B cell (primary cell): ENCODE measurements at regions not wholly inside any gene's neighbourhood (a gene's known extent, or its start where the extent isn't known, plus 50 kb on each side); places are given as distances from the start of the nearest gene placed in this dataset.

Experiments
- ATAC-seq: fragments of 200-7000 bp; cut with Tn5 transposase; one replicate; pipeline ENCODE4 v1.10.0; 2021; ENCODE audit warnings: low read depth, mild to moderate bottlenecking, moderate number of reproducible peaks, moderate library complexity
- CTCF ChIA-PET: fragments of 350-600 bp; sonication (Branson Sonifier 250); formaldehyde crosslinking; loops from one replicate; lab custom pipeline; 2021; ENCODE audit warnings: antibody characterized with exemption, inconsistent platforms; lab: Charles Lee
- POLR2A ChIA-PET: fragments of 350-600 bp; sonication (Branson Sonifier 250); formaldehyde crosslinking; loops from one replicate; lab custom pipeline; 2021; ENCODE audit warnings: antibody characterized with exemption; lab: Charles Lee
- DNase-seq: peaks from one replicate; pipeline ENCODE4 v3.0.0; 2013
- H2AFZ ChIP-seq: 2 replicates; pipeline ENCODE4 v1.6.1; 2012; ENCODE audit warnings: mild to moderate bottlenecking, low read depth, low read length; ENCODE audit not compliant: insufficient read depth, poor library complexity, severe bottlenecking
- H3K27ac ChIP-seq, 2 donors: 1 replicate in 1 of 2; 2 replicates in 1 of 2; pipeline ENCODE4 v1.5.1; 2012 to 2013; ENCODE audit warnings: low read length in 2 of 2, mild to moderate bottlenecking in 2 of 2, moderate library complexity in 1 of 2
- H3K27me3 ChIP-seq, 4 experiments: fragments of 200-600 bp in 1 of 4; sonication (generic) in 1 of 4; replicated peaks in 1 of 4; 1 replicate in 2 of 4; 2 replicates in 2 of 4; pipeline versions ENCODE4 v1.6.1 to v1.7.0; 2013 to 2016; ENCODE audit warnings: low read length in 3 of 4, mild to moderate bottlenecking in 2 of 4, mixed read lengths in 1 of 4, moderate library complexity in 1 of 4; ENCODE audit not compliant: insufficient read depth in 4 of 4, control insufficient read depth in 3 of 4; ENCODE audit errors: control extremely low read depth in 1 of 4
- H3K36me3 ChIP-seq, 2 experiments: replicated peaks in 1 of 2; 1 replicate in 1 of 2; 2 replicates in 1 of 2; pipeline versions ENCODE4 v1.6.1 to v1.7.1; 2013; ENCODE audit warnings: low read length in 1 of 2; ENCODE audit not compliant: insufficient read depth in 2 of 2, control insufficient read depth in 1 of 2; ENCODE audit errors: control extremely low read depth in 1 of 2, extremely low read depth in 1 of 2
- H3K4me1 ChIP-seq, 2 donors: fragments of 200-600 bp in 1 of 2; sonication (generic) in 1 of 2; 1 replicate in 1 of 2; 2 replicates in 1 of 2; pipeline versions ENCODE4 v1.5.1 to v1.6.1; 2013 to 2017; ENCODE audit warnings: low read length in 2 of 2; ENCODE audit not compliant: control insufficient read depth in 2 of 2, insufficient read depth in 2 of 2
- H3K4me2 ChIP-seq: replicated peaks from 2 replicates; pipeline ENCODE3; 2012; ENCODE audit warnings: mild to moderate bottlenecking, low read depth, low read length; ENCODE audit not compliant: poor library complexity, severe bottlenecking
- H3K4me3 ChIP-seq, 5 experiments: fragments of 200-600 bp in 1 of 5; sonication (generic) in 1 of 5; 1 replicate in 3 of 5; 2 replicates in 2 of 5; pipeline versions ENCODE4 v1.5.1 to v1.7.0; 2011 to 2016; ENCODE audit warnings: low read length in 4 of 5, mild to moderate bottlenecking in 4 of 5, low read depth in 2 of 5, control low read depth in 1 of 5, moderate library complexity in 1 of 5; ENCODE audit not compliant: insufficient read depth in 1 of 5; ENCODE audit errors: control extremely low read depth in 1 of 5, extremely low read depth in 1 of 5
- H3K79me2 ChIP-seq: fragments of 200-600 bp; sonication (generic); one replicate; pipeline ENCODE4 v1.6.0; 2016; ENCODE audit warnings: low read length; ENCODE audit not compliant: control insufficient read depth, insufficient read depth
- H3K9ac ChIP-seq: fragments of 200-600 bp; sonication (generic); 2 replicates; pipeline ENCODE4 v1.6.1; 2017; ENCODE audit warnings: mild to moderate bottlenecking, low read length, moderate library complexity
- H3K9me3 ChIP-seq, 3 donors: one replicate each; pipeline versions ENCODE4 v1.6.1 to v1.7.1; 2013; ENCODE audit warnings: low read length in 2 of 3; ENCODE audit not compliant: control insufficient read depth in 2 of 3, insufficient read depth in 1 of 3; ENCODE audit errors: control extremely low read depth in 1 of 3
- H4K20me1 ChIP-seq: 2 replicates; pipeline ENCODE4 v1.6.0; 2012; ENCODE audit warnings: mild to moderate bottlenecking, low read length; ENCODE audit not compliant: insufficient read depth, control insufficient read depth, poor library complexity, severe bottlenecking
- H3K27ac Mint-ChIP-seq: one replicate; pipeline ENCODE4 v1.8.0; 2021; ENCODE audit warnings: mixed read lengths
- H3K27me3 Mint-ChIP-seq: one replicate; pipeline ENCODE4 v1.8.0; 2021; ENCODE audit warnings: mixed read lengths
- H3K4me1 Mint-ChIP-seq: one replicate; pipeline ENCODE4 v1.8.0; 2021; ENCODE audit warnings: mixed read lengths
- H3K4me3 Mint-ChIP-seq: one replicate; pipeline ENCODE4 v1.8.0; 2021; ENCODE audit warnings: mixed read lengths
- H3K9me3 Mint-ChIP-seq: one replicate; pipeline ENCODE4 v1.8.0; 2022; ENCODE audit warnings: mixed read lengths; ENCODE audit not compliant: insufficient read depth
- EZH2 ChIP-seq: IDR thresholded peaks from 2 replicates; pipeline ENCODE4 v1.6.1; 2012; ENCODE audit warnings: borderline replicate concordance, low read depth, mild to moderate bottlenecking, moderate library complexity, low read length; ENCODE audit not compliant: insufficient read depth, poor library complexity, severe bottlenecking
- WGBS: methylation state at CpG from one replicate; pipeline ENCODE4 v1.1.5; 2013; ENCODE audit warnings: missing lambda C conversion rate; ENCODE audit not compliant: insufficient coverage; 5-methylcytosine and 5-hydroxymethylcytosine counted together
- intact Hi-C: fragments of 100-400 bp; cut with micrococcal nuclease; formaldehyde crosslinking; loops from one replicate; pipeline ENCODE4 v1.10.0; 2022
- TF ChIP-seq, protein P1 (sequence below): fragments of 200-600 bp; IDR thresholded peaks from one replicate; pipeline ENCODE4 v1.8.0; 2022; ENCODE audit warnings: antibody characterized with exemption, mild to moderate bottlenecking

DNA sequence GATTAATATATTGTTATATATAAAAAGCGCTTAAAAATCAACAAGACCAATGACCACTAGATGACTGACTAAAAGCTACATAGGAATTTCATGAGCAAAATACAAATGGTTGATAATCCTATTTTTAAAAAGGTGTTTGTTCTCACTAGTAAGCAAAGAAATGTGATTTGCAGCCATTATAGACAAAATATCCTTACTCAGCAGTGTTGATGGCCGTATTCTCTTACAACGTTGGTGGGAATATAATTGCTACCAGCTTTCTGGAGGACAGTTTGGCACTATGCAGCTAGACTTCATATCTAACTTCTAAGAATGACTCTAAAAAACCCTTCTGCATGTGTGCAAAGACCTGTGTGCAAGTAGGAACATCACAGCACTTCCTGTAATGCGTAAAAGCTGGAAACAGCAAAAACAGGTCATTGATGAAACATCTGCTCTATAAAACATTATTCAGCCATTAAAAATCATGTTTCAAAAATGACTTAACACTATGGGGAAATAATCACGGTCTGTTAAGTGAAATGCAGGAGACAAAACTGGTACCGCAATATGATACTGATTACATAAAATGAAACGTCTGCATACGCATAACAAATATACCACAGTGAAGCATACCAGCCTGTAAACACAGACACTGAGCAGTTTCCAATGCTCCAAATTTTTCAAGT lies 70.1 kb upstream of the LINC01488 start:
- no peak overlapping the region for H3K4me2 ChIP-seq
- H3K36me3 ChIP-seq = no peaks in the 10 kb centered on the region
- 67% methylated on average over 3 of the region's 8 CpGs for WGBS
- H3K4me1 Mint-ChIP-seq = no peaks in the 10 kb centered on the region
- H3K79me2 ChIP-seq = no peaks in the 10 kb centered on the region
- H3K4me3 ChIP-seq = no peak overlapping the region
- H3K9me3 Mint-ChIP-seq = peaks cover 4% of the 10 kb centered on the region
- ATAC-seq = no peak
- ChIA-PET CTCF (no interaction called here), POLR2A (no interaction called here)
- H3K27ac Mint-ChIP-seq = no peak overlapping the region
- no peak overlapping the region for H3K4me3 Mint-ChIP-seq
- intact Hi-C loops = no loop called here
- no peaks in the 10 kb centered on the region for H4K20me1 ChIP-seq
- no peak overlapping the region for H3K27ac ChIP-seq
- peaks cover 26% of the 10 kb centered on the region for H3K27me3 Mint-ChIP-seq
- no peak overlapping the region for H2AFZ ChIP-seq
- peaks cover 3 to 5% of the 10 kb centered on the region in 2 donors for H3K4me1 ChIP-seq
- DNase-seq = no peak
- TF ChIP-seq, protein P1, sequence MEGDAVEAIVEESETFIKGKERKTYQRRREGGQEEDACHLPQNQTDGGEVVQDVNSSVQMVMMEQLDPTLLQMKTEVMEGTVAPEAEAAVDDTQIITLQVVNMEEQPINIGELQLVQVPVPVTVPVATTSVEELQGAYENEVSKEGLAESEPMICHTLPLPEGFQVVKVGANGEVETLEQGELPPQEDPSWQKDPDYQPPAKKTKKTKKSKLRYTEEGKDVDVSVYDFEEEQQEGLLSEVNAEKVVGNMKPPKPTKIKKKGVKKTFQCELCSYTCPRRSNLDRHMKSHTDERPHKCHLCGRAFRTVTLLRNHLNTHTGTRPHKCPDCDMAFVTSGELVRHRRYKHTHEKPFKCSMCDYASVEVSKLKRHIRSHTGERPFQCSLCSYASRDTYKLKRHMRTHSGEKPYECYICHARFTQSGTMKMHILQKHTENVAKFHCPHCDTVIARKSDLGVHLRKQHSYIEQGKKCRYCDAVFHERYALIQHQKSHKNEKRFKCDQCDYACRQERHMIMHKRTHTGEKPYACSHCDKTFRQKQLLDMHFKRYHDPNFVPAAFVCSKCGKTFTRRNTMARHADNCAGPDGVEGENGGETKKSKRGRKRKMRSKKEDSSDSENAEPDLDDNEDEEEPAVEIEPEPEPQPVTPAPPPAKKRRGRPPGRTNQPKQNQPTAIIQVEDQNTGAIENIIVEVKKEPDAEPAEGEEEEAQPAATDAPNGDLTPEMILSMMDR = no peak
- no peak for TF ChIP-seq EZH2
- H3K9me3 ChIP-seq = peaks cover 0 to 9% (median 0%) of the 10 kb centered on the region in 3 donors
- peaks cover 0 to 17% (median 5%) of the 10 kb centered on the region in 4 experiments for H3K27me3 ChIP-seq
- no peak overlapping the region for H3K9ac ChIP-seq

DNA sequence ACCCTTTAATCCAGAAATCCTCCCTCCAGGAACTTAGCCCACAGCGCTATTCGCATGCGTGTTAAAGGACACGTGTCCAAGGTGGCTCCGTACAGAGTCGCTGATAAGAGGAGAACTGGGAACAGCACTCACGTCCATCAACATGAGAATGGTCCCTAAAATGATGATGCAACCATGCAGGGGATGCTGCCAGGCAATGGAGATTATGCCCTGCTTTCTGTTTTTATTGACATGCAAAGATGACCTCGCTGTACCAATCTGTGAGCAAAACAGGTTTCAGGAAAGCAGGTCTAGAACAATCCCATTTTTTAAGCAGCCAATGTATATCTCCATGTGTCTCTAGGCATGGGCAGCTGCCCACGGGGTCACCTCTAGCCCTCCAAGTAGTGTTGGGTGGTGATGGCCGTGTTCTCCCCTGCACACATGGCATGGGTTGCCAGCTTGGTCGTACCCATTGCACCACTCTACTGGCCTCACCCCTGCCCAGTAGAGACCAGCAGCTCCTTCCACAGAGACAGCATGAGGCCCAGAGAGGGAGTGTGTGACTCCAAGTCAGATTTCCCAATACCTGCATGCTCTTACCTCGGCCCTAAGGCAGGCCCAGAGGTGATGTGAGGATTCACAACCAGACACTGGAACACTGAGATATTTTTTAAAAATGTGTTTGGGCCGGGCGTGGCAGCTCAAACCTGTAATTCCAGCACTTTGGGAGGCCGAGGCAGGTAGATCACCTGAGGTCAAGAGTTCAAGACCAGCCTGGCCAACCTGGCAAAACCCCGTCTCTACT lies 68.3 kb upstream of the LINC01488 start:
- Histone ChIP-seq H3K4me1 (peaks cover 3 to 5% of the 10 kb centered on the region in 2 donors), H3K4me2 (no peak overlapping the region), H3K4me3 (no peak overlapping the region), H2AFZ (no peak overlapping the region), H4K20me1 (no peaks in the 10 kb centered on the region), H3K9me3 (peaks cover 0 to 9% (median 0%) of the 10 kb centered on the region in 3 donors), H3K27ac (no peak overlapping the region), H3K36me3 (no peaks in the 10 kb centered on the region), H3K79me2 (no peaks in the 10 kb centered on the region), H3K27me3 (peaks cover 0 to 18% (median 7%) of the 10 kb centered on the region in 4 experiments), H3K9ac (no peak overlapping the region)
- ATAC-seq = no peak
- Mint-ChIP-seq H3K9me3 (peaks cover 4% of the 10 kb centered on the region), H3K27me3 (peaks cover 24% of the 10 kb centered on the region), H3K4me1 (no peaks in the 10 kb centered on the region), H3K27ac (no peak overlapping the region), H3K4me3 (no peak overlapping the region)
- WGBS = 91% methylated on average over 11 of the region's 16 CpGs
- ChIA-PET CTCF (no interaction called here), POLR2A (no interaction called here)
- TF ChIP-seq, protein P1 = no peak
- no peak for TF ChIP-seq EZH2
- no peak for DNase-seq
- intact Hi-C loops = no loop called here
